ENCODE measurements at regions not wholly inside any gene's neighbourhood (a gene's known extent, or its start where the extent isn't known, plus 50 kb on each side); places are given as distances from the start of the nearest gene placed in this dataset.

DNA sequence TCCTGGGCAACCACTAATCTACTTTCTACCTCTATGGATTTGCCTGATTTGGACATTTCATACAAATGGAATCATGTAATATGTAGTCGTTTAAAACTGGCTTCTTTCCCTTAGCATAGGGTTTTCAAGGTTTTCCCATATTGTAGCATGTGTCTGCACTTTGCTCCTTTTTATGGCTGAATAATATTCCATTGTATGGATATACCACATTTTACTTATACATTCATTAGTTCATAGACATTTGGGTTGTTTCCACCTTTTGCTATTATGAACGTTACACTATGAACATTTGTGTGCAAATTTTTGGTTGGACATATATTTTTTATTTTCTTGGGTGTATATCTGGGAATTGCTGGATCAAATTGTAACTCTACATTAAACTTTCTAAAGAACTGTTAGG lies 600.4 kb upstream of the NOX3 start:
- TF ChIP-seq GATA2 (IDR thresholded peaks at IDR 0.05; ENCODE audit: low read depth, low read length) (no peak), GATA3 (IDR thresholded peaks at IDR 0.05; ENCODE audit: low read depth, low read length) (no peak)
